ENCODE measurements at regions not wholly inside any gene's neighbourhood (a gene's known extent, or its start where the extent isn't known, plus 50 kb on each side); places are given as distances from the start of the nearest gene placed in this dataset.

DNA sequence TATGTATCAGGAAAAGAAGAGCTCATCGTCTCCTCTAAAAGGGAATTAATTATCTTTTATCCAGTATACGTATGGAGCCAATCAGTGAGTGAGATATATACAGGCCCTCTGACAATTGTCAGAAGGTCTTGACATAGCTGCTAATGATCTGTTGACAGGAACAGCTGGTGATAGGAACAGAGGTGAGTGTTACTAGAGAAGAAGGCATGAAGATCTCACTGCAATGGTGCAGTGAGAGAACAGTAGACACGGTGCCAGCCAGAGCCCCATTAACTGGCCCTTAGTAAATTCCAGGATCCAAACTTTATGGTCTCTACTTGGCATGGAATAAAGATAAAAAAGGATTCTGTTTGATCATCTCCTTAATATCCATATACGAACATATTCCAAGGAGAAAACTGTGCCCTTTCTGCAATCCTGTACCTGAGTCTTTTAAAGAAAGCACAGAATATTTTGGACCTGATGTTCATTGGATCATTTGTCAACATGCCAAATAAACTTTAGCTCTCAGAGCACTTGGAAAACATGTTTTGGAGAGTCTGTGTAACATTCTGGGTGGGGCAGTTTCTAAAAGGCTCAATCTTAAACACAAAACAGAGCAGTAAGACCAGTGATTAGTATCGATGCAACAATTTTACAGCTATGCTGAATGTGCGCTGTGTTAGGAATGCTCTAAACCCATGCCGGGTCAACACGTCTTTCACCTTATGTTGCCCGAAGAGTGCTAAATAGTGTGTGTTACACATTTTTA lies 135.8 kb upstream of the CITED2 start:
- in situ Hi-C loops (cut with MboI; ENCODE audit: low sequenced_read_pairs) = no loop called here

DNA sequence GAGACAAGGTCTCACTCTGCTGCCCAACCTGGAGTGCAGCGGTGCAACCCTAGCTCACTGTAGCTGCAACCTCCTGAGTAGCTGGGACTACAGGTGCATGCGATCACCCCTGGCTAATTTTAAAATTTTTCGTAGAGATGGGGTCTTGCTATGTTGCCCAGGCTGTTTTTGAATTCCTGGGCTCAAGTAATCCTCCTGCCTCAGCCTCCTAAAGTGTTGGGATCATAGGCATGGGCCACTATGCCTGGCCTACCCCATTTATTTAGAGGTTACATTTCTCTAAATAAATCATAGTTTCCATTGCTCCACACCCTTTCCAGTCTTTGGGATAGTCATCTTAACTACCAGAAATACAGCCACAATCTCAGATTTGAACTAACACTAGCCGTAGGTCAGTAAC lies 134.7 kb upstream of the CITED2 start:
- in situ Hi-C loops (cut with MboI; ENCODE audit: low sequenced_read_pairs) = no loop called here

DNA sequence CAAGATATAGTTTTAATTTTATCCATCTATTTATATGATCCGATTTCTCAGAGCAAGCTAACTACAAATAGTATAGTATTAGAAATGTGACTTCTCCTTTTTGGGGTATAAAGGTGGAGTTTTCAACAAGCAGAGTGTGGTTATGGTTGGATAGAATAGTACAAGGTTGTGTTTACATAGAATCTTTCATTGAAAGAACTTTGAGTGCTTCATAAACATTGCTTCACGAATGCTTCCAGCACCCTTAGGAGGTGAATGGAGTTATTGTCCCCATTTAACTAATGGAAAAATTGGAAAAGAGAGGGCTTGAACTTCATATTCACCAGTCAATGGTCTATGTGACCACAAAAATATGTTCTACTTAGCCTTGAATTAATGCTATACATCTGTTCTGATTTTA lies 134.1 kb upstream of the CITED2 start:
- in situ Hi-C loops (cut with MboI; ENCODE audit: low sequenced_read_pairs) = no loop called here

DNA sequence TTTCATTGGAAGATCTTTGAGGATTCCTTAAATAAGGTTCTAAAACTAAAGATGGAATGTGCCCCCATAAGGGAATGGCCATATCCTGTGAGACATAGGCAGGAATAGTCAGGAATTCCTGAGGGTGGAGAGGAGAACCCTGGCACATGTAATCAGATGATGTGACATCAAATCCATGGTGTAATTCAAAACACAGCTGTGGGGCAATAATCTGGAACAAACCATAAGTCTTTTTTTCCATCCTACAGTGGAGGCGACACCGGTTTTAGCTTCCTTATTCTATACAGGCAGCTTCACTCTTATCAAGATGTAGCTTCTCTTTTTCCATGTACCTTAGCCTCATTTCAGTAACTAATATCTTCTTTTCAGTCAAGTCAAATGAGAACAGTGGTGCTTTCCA lies 133.6 kb upstream of the CITED2 start:
- in situ Hi-C loops (cut with MboI; ENCODE audit: low sequenced_read_pairs) = no loop called here

DNA sequence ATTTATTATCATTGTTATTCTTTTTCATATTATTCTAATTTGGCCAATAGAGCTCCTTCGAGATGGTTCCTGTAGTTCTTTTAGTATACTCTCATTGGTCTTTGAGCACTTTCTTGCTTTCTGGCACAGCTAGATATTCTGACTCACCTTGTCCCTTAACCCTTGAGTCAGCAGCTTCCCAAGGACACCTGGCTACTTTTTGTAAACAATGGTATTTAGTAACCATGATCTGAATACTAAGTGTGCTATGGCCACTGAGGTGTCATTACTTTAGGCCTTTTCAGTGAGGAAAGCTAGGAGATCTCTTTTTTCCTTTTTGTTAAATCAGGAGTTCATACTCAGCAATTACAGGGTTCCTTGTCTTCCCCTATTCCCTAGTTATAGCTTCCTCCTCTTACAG lies 126.5 kb upstream of the CITED2 start:
- in situ Hi-C loops (cut with MboI; ENCODE audit: low sequenced_read_pairs) = no loop called here

DNA sequence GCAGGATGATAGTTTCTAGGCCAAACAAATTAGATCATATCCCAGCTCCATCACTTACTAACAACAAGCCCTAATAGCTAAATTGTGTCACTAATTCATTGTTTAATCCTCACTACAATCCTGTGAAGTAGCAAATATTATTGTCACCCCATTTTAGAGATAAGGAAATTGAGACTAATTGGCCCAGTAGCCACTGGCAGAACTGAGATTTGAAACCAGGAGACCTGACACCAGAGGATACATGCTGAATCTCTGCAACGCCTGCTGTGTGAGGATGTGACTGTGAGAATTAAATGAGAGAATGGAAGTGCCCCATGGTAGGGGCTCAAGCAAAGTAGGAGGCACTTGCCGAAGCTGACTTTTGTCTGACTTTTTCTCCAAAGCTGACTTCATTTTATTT lies 124.3 kb upstream of the CITED2 start:
- in situ Hi-C loops (cut with MboI; ENCODE audit: low sequenced_read_pairs) = no loop called here

DNA sequence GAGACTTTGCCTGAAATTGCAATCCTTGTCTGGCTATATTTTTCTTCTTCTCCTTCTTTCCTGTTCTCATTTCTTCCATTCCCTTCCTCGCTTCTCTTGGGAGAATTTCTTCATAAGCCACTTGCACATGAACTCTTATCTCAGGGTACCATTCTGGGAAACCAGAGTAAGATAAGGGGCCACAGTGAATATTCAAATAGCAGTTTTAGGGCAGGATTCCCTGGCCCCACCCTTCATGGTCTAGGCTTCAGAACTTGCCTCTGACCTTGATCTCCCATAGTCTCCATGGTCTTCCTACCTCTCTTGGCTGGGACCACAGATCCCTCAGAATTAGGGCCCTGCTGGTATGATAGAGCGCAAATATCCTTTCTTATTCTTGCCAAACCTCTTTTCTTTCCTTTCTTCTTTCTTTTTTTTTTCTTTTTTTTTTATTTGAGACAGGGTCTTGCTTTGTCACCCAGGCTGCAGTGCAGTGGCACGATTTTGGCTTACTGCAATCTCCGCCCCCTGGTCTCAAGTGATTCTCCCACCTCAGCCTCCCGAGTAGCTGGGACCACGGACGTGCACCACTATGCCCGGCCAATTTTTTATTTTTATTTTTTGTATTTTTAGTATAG lies 123.0 kb upstream of the CITED2 start:
- in situ Hi-C loops (cut with MboI; ENCODE audit: low sequenced_read_pairs) = no loop called here

DNA sequence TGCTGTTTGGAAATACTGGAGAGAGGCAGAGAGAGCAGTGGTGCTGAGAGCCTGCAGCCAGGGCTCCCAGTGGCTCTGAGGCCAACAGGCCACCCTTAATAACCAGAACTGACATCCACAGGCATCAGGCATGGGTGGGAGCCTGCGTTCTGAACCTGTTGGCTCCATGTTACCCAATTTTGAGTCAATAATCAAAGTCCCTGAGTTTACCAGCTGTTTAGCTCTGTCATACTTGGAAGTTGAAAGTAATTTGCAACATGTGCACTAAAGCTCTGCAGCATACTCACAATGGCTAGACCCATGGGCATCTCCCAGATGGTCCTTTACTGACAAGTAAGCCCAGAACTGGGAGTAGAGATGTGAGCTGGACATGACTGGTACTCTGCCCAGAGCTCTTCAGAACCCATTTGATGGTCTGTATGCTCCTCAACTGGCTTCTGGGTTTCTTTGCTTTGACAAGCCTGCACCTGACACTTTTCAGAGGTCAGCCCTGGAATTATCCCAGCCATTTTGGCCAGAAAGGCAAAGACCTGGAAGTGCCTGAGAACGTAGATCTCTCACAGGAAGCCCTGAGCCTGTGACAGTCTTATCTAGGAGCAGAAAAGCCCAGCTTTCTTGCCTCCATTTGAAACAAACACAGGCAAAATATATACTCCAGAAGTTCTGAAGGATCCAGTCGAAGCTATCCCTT lies 122.4 kb upstream of the CITED2 start:
- in situ Hi-C loops (cut with MboI; ENCODE audit: low sequenced_read_pairs) = no loop called here

DNA sequence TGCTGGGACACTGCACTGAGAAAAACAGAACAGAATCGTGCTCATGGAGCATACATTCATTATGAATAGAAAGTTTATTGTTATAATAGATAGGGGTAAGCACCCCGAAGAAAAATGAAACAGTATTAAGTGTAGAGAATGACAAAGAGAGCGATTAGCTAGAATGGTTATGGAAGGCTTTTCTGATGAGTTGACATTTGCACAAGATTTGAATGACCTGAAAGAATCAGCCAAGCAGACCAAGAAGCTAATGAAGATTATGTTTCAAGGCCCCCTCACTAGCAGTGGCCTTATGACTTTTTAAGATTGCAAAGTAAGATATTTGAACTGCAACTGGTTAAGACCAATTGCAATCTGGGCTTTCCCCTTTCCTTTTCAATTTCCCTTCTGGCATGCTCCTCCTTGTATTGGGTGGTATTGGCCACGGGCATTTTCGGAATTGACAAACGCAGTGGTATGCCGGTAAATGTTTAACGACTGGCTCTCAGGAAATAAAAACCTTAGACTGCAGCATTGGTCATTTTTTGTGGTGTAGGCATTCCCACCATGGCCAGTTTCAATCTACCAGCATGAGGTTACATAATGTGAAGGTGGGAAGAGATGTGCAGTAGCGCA lies 120.0 kb upstream of the CITED2 start:
- in situ Hi-C loops (cut with MboI; ENCODE audit: low sequenced_read_pairs) = no loop called here

DNA sequence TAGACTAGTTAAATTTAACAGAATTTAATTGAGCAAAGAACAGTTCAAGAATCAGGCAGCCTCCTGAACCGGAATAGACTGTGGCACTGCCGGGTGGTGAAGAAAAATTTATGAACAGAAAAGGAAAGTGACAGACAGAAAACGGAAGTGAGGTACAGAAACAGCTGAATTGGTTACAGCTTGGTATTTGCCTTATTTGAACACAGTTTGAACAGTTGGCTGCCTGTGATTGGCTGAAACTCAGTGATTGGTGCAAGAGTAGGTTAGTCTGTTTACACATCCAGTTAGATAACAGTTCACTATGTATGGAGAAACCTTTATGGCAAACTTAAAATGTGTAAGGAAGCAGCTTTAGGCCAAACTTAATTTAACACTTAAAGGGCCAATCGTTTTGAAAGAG lies 116.0 kb upstream of the CITED2 start:
- in situ Hi-C loops (cut with MboI; ENCODE audit: low sequenced_read_pairs) = no loop called here

DNA sequence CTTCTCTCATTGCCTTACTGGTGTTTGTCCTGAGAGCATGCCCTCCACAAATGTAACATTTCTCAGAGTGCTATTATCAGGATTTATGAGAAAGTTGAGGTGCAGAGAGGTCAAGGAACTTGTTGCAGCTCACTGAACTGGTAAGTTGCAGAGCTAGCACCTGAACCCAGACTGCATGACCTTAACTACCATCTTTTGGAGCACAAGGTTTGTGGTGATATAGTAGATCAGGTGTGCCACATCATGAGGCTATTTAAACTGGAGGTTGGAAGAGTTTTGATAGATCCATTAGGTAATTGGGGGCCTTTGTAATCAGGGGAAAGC lies 112.0 kb upstream of the CITED2 start:
- in situ Hi-C loops (cut with MboI; ENCODE audit: low sequenced_read_pairs) = no loop called here

DNA sequence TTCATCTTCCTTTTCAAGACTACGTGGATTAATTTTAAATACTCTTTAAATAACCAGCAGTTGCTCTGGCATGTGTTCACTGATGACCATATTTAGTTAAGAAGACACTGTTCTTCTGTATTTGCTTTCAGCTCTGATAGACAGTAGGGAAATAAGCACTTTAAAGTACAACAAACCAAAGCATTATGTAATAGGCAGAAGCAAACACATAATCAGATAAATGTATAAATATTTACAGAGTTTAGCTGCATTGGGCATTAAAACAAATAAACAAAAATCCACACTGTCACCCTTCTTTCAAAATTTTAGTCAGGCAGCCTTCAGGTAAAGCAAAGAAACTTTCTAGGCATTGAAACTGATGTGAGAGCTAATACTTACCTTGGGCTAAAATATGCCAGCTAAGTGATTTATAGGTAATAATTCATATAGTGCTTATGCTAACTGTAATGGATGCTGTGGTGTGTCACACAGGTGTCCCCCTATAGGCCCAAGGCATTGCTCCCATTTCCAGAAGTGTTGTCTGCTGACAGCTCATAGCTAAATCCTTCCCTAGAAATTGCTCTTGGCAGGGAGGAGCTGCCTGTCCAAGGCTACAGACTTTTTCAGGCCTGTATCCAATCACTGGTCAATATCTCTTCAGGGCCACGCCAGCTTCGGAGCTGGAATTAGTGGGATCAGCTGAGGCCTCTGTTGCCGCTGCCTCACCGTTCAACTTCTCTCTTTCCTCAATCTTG lies 111.5 kb upstream of the CITED2 start:
- in situ Hi-C loops (cut with MboI; ENCODE audit: low sequenced_read_pairs) = no loop called here

DNA sequence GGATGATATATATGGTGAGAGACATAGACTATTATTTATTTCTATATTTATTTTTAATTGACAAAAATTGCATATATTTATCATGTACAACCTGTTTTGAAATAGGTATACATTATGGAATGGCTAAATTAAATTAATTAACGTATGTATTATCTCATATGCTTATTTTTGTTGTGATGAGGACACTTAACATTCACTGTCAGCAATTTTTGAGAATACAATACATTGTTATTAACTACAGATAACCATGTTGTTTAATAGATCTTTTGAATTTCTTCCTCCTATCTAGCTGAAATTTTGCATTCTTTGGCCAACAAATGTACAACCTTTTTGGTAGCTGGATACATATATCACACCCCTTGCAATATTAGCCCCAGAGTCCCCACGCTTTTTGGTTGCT lies 110.7 kb upstream of the CITED2 start:
- in situ Hi-C loops (cut with MboI; ENCODE audit: low sequenced_read_pairs) = no loop called here

DNA sequence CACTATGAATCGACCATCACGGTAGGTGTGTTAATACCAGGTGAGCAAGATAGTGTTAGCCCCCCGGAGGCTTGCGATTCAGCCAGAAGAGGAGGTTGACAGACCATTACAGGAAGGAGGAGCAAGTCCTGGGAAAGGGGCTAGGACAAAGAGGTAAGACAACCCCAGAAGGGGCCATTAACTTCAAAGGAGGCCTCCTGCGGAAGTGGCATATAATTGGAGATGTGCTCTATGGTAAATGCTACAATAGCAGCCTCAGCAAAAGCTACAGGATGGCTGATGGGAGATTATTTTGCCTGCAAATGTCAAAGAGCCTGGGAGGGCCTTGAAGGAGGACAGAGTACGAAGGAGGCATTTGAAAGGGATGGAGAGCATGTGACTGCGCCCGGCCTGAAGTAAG lies 108.6 kb upstream of the CITED2 start:
- in situ Hi-C loops (cut with MboI; ENCODE audit: low sequenced_read_pairs) = no loop called here

DNA sequence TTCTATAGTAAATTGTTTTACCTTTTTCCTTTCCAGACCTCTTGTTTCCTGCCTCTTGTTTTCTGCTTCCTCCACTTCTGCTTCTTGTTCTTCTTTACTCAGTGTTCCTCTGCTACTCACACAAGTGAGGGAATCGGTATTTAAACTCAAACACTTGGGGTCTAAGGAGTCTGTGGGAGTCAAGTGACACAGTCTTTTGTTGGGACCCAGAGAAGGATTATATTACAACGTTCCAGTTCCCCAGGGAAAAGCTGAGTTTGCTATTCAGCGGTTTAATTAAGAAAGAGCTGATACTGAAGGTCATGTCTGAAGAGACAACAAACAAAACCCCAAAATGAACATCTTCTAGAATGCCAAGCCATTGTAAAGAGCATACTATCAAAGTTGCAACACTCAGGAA lies 107.8 kb upstream of the CITED2 start:
- in situ Hi-C loops (cut with MboI; ENCODE audit: low sequenced_read_pairs) = no loop called here

DNA sequence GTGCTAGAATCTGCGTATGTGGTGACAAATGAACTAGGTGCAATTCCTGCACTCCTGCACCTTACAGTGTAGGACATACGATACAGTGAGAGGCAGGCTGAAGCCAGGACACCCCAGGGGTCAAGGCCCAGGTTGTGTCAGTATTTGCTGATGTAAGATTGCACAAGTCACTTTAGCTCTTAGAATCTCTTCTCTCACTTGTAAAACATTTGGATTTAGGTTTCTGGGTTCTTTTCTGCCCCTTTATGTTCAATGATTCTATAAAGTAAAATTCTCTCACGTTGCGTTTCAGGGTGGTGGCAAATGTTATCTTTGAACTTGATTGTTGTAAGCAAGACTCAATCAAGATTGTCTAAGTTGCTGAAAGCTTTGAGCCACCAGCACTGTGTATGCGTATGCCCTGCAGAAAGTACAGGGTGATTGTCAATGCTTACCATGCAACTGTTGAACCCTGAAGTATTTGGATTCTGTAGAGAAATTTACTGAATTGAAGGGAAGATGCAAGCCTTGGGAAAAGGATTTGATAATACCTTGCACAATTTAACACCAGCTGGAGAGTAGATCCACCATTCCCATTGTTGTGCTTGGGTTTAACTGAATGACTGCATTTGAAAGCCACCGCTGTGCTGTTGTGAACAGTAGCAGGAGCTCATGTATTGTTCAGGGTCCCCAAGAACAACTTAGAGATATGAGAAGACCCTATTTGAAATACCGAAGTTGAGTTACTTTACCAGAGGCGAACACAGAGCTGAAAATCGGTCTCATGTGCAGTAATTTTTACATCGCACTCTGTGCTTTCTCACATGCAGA lies 106.1 kb upstream of the CITED2 start:
- in situ Hi-C loops (cut with MboI; ENCODE audit: low sequenced_read_pairs) = no loop called here

DNA sequence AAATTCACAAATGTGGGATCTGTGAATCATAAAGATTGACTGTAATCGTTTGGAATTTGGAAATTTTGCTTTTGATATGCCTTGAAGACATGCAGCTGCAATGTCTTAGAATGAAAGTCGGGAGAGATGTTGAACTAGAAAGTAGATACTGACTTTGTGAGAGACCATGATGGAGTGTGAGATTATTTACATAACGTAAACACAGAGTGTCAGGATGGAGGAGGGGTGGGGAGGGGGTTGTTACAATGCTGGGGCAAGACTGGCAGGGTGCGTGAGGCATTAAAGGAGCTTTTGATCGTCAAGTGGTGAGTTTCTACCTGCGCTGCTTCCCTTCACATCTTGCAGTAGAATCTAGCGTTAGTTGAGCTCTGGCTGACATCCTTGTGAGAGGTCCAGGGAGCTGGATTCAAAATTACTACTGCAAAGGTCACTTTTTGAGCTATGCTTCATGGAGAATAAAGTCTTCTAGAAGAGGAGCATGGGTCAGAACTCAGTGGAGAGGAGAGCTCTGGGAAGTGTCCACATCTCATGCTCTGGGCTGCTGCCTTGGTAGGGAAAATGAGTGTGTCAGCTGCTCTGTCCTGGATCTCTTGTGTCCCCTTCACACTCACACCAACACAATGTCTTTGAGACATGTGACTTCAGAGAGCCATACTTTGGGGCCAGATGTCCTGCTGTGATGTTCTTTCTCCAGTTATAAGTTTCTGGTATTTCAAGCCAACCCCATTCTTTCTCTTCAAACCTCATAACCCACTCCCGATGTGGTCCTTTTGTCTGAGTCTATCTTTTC lies 105.2 kb upstream of the CITED2 start:
- in situ Hi-C loops (cut with MboI; ENCODE audit: low sequenced_read_pairs) = no loop called here

DNA sequence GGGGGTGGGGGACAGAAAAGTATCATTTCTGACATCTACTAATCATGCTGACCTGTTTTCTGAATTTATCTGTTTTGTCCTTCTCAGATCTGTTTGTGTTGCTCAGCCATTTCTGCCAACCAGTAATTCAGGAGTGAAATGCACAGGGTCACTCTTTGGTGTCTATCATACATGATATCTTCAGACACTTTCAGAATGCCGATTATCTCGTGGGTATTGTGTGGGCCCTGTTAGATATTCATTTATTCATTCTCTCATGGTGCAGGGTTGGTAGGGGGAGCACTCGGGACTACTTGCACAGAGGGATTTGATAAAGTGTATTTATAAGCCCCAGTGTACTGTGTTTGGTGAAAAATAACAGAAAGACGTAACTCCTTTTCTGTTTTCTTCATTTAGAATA lies 101.2 kb upstream of the CITED2 start:
- in situ Hi-C loops (cut with MboI; ENCODE audit: low sequenced_read_pairs) = no loop called here

DNA sequence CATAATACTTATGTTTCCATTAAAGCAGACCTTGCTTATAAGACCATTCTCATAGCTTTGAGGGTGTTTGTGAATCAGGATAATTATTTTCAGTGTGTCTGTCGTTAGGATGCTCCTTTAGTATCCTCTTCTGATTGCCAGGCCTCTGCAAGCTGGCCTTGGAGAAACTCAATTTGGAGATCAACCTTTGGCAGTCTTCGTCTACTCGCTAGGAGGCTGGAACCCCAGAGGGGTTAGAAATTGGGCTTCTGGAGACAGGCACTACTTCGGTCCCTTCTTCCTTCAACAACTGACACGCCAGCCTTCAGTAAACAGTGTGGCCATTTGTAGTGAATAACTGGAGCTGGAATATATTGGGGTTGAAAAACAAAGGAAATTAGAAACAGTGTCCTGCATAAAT lies 100.8 kb upstream of the CITED2 start:
- in situ Hi-C loops (cut with MboI; ENCODE audit: low sequenced_read_pairs) = no loop called here
